ENCODE measurements at regions not wholly inside any gene's neighbourhood (a gene's known extent, or its start where the extent isn't known, plus 50 kb on each side); places are given as distances from the start of the nearest gene placed in this dataset.

DNA sequence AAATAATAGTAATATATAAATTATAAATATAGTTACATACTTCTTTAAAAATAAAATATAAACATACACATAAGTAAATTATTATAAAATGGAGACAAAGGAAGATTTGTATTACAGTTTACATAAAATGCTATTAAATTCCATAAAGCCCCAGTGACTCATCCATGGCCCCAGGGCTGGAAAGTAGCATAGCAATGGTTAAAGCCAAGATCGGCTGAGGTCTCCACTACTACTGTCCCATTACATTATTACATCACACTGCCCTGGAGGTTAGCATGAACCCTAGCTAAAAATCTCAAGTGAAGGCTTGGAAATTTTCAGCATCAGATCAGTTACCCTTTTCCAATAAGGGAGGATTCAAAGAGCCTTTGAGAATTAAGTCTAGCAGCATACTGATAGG, 936.2 kb downstream of the DSC3 start:
- Histone ChIP-seq H3K4me3 (replicated peaks; ENCODE audit: insufficient read depth, low read length) (no peak overlapping the region), H3K27me3 (ENCODE audit: insufficient read depth, poor library complexity, severe bottlenecking) (no peaks in the 10 kb centered on the region), H3K27ac (replicated peaks) (no peak overlapping the region)
- no peak for DNase-seq (ENCODE audit: low read depth in 1 of 2, low spot score in 1 of 2)
- no peak for TF ChIP-seq POLR2AphosphoS5 (IDR thresholded peaks at IDR 0.05; ENCODE audit: low read depth)
- TF ChIP-seq, protein P1, sequence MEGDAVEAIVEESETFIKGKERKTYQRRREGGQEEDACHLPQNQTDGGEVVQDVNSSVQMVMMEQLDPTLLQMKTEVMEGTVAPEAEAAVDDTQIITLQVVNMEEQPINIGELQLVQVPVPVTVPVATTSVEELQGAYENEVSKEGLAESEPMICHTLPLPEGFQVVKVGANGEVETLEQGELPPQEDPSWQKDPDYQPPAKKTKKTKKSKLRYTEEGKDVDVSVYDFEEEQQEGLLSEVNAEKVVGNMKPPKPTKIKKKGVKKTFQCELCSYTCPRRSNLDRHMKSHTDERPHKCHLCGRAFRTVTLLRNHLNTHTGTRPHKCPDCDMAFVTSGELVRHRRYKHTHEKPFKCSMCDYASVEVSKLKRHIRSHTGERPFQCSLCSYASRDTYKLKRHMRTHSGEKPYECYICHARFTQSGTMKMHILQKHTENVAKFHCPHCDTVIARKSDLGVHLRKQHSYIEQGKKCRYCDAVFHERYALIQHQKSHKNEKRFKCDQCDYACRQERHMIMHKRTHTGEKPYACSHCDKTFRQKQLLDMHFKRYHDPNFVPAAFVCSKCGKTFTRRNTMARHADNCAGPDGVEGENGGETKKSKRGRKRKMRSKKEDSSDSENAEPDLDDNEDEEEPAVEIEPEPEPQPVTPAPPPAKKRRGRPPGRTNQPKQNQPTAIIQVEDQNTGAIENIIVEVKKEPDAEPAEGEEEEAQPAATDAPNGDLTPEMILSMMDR (IDR thresholded peaks at IDR 0.05; ENCODE audit: insufficient read depth, low read length): no peak
- TF ChIP-seq, protein P2, sequence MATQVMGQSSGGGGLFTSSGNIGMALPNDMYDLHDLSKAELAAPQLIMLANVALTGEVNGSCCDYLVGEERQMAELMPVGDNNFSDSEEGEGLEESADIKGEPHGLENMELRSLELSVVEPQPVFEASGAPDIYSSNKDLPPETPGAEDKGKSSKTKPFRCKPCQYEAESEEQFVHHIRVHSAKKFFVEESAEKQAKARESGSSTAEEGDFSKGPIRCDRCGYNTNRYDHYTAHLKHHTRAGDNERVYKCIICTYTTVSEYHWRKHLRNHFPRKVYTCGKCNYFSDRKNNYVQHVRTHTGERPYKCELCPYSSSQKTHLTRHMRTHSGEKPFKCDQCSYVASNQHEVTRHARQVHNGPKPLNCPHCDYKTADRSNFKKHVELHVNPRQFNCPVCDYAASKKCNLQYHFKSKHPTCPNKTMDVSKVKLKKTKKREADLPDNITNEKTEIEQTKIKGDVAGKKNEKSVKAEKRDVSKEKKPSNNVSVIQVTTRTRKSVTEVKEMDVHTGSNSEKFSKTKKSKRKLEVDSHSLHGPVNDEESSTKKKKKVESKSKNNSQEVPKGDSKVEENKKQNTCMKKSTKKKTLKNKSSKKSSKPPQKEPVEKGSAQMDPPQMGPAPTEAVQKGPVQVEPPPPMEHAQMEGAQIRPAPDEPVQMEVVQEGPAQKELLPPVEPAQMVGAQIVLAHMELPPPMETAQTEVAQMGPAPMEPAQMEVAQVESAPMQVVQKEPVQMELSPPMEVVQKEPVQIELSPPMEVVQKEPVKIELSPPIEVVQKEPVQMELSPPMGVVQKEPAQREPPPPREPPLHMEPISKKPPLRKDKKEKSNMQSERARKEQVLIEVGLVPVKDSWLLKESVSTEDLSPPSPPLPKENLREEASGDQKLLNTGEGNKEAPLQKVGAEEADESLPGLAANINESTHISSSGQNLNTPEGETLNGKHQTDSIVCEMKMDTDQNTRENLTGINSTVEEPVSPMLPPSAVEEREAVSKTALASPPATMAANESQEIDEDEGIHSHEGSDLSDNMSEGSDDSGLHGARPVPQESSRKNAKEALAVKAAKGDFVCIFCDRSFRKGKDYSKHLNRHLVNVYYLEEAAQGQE (IDR thresholded peaks at IDR 0.05; ENCODE audit: insufficient replicate concordance, low read depth): no peak
- no peak for TF ChIP-seq SPI1 (IDR thresholded peaks at IDR 0.05; ENCODE audit: borderline replicate concordance, low read depth)
- no peak for TF ChIP-seq GABPA (IDR thresholded peaks at IDR 0.05; ENCODE audit: low read depth)

DNA sequence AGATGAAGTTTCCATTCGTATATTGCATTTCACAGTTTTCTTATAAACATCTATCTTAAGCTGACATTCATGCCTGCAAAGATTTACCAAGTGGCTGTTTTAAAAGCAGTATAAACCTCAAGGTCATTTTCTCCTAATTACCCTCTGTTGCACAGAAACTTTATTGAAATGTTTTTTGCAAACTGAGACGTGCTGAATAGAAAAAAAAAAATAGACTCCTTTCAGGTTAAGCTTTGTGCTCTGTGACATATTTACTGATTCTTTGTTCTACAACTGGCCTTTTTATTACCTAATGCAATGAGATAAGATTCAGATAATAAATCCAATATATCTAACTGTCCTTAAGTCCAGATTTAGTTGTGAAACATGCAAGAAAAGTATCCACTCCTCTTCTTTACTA, 938.7 kb downstream of the DSC3 start:
- no peak overlapping the region for H3K27ac ChIP-seq (replicated peaks)
- no peak overlapping the region for H3K4me3 ChIP-seq (replicated peaks; ENCODE audit: insufficient read depth, low read length)
- DNase-seq (ENCODE audit: low read depth in 1 of 2, low spot score in 1 of 2): no peak
- TF ChIP-seq, protein P1 (IDR thresholded peaks at IDR 0.05; ENCODE audit: insufficient read depth, low read length): no peak
- TF ChIP-seq GABPA (IDR thresholded peaks at IDR 0.05; ENCODE audit: low read depth): no peak
- TF ChIP-seq, protein P2 (IDR thresholded peaks at IDR 0.05; ENCODE audit: insufficient replicate concordance, low read depth): no peak
- TF ChIP-seq SPI1 (IDR thresholded peaks at IDR 0.05; ENCODE audit: borderline replicate concordance, low read depth): no peak
- TF ChIP-seq POLR2AphosphoS5 (IDR thresholded peaks at IDR 0.05; ENCODE audit: low read depth): no peak
- no peaks in the 10 kb centered on the region for H3K27me3 ChIP-seq (ENCODE audit: insufficient read depth, poor library complexity, severe bottlenecking)

DNA sequence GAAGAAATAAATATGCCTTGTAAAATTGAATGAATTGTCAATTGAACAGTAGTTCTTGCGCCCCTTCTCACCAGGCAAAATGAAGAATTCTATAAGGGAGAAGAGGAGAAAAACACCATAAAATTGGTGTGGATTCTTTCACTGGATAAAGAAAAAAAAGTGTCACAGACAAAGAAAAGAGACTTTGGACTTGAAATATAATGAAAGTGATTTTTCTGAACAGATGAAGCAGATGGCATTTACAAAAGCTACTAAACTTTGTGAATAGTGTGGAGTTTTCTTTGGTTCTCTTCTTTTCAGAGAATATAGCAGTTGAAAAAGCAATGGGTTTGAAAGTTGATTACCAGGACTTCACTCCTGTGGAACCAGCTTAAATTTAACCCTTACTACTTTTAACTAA, 945.7 kb downstream of the DSC3 start:
- Histone ChIP-seq H3K27me3 (ENCODE audit: insufficient read depth, poor library complexity, severe bottlenecking) (no peaks in the 10 kb centered on the region), H3K27ac (replicated peaks) (no peak overlapping the region), H3K4me3 (replicated peaks; ENCODE audit: insufficient read depth, low read length) (no peak overlapping the region)
- TF ChIP-seq, protein P1 (IDR thresholded peaks at IDR 0.05; ENCODE audit: insufficient read depth, low read length): no peak
- no peak for TF ChIP-seq GABPA (IDR thresholded peaks at IDR 0.05; ENCODE audit: low read depth)
- TF ChIP-seq SPI1 (IDR thresholded peaks at IDR 0.05; ENCODE audit: borderline replicate concordance, low read depth): no peak
- TF ChIP-seq, protein P2 (IDR thresholded peaks at IDR 0.05; ENCODE audit: insufficient replicate concordance, low read depth): no peak
- no peak for DNase-seq (ENCODE audit: low read depth in 1 of 2, low spot score in 1 of 2)
